HCT116 (cell line): ENCODE measurements at regions not wholly inside any gene's neighbourhood (a gene's known extent, or its start where the extent isn't known, plus 50 kb on each side); places are given as distances from the start of the nearest gene placed in this dataset.

ENCODE experiments used
- ATAC-seq: fragments of 200-7000 bp; cut with Tn5 transposase; 2 replicates; pipeline ENCODE4 v1.9.1; 2020; ENCODE audit warnings: mild to moderate bottlenecking, moderate library complexity
- BruUV-seq: library from RNA; stranded (reverse); fragments of 400-500 nt; replicated peaks from 2 replicates; lab custom pipeline; 2021; lab: Mats Ljungman, UMichigan
- CTCF ChIA-PET: fragments of 300-600 bp; sonication (Branson Sonifier 250); formaldehyde crosslinking; loops from one replicate; lab custom pipeline; 2021; ENCODE audit warnings: antibody characterized with exemption; lab: Charles Lee
- POLR2A ChIA-PET: fragments of 300-600, 350-600 bp; sonication (Branson Sonifier 250); formaldehyde crosslinking; loops from one replicate; lab custom pipeline; 2021; ENCODE audit warnings: antibody characterized with exemption; lab: Charles Lee
- RAD21 ChIA-PET, 2 experiments: fragments of 300-600 bp; sonication (Branson Sonifier 250); formaldehyde crosslinking; loops; one replicate each; lab custom pipeline; 2023; ENCODE audit warnings: low total read pairs in 2 of 2; ENCODE audit not compliant: uncharacterized antibody in 2 of 2, unreplicated experiment in 2 of 2, low non-redundant PET in 1 of 2; lab: Charles Lee
- DNase-seq: peaks from one replicate; pipeline ENCODE4 v3.0.0-alpha.2; 2010; ENCODE audit warnings: low read depth, low spot score
- H2AFZ ChIP-seq: fragments of 200-600 bp; shearing (Covaris generic), sonication (generic); 2 replicates; pipeline ENCODE4 v1.6.1; 2017; ENCODE audit warnings: low read depth, mixed run types, mixed read lengths, antibody characterized with exemption, low read length; ENCODE audit not compliant: poor library complexity, severe bottlenecking
- H3K27ac ChIP-seq: 2 replicates; pipeline ENCODE4 v1.5.1; 2012; ENCODE audit warnings: low read depth, low read length
- H3K27me3 ChIP-seq: fragments of 200-600 bp; sonication (generic); 2 replicates; pipeline ENCODE4 v1.6.1; 2016; ENCODE audit warnings: mixed run types, low read length, mixed read lengths; ENCODE audit not compliant: insufficient read depth
- H3K36me3 ChIP-seq, 2 experiments: fragments of 200-500 bp in 1 of 2; fragments of 200-600 bp in 1 of 2; sonication (Bioruptor generic) in 1 of 2; sonication (generic) in 1 of 2; 2 replicates each; pipeline versions ENCODE4 v1.5.1 to v1.6.1; 2014 to 2016; ENCODE audit warnings: low read length in 2 of 2, inconsistent platforms in 1 of 2, mixed read lengths in 1 of 2, mixed run types in 1 of 2; ENCODE audit not compliant: insufficient read depth in 2 of 2, control insufficient read depth in 1 of 2
- H3K4me1 ChIP-seq, 2 experiments: fragments of 200-600 bp in 1 of 2; sonication (generic) in 1 of 2; 2 replicates each; pipeline versions ENCODE4 v1.5.1 to v1.6.1; 2012 to 2017; ENCODE audit warnings: low read length in 2 of 2, inconsistent platforms in 1 of 2, mild to moderate bottlenecking in 1 of 2, mixed read lengths in 1 of 2, mixed run types in 1 of 2, moderate library complexity in 1 of 2; ENCODE audit not compliant: insufficient read depth in 2 of 2, control insufficient read depth in 1 of 2
- H3K4me2 ChIP-seq: fragments of 200-600 bp; sonication (generic); 2 replicates; pipeline ENCODE4 v1.6.1; 2017; ENCODE audit warnings: mixed run types, low read length, mixed read lengths
- H3K4me3 ChIP-seq, 2 experiments: fragments of 200-600 bp in 1 of 2; sonication (generic) in 1 of 2; replicated peaks in 1 of 2; 2 replicates each; pipeline ENCODE4 v1.5.1; 2011 to 2016; ENCODE audit warnings: low read length in 2 of 2, control low read depth in 1 of 2, low read depth in 1 of 2, mild to moderate bottlenecking in 1 of 2, mixed read lengths in 1 of 2, mixed run types in 1 of 2
- H3K79me2 ChIP-seq: fragments of 200-600 bp; sonication (generic); 2 replicates; pipeline ENCODE4 v1.6.1; 2017; ENCODE audit warnings: mild to moderate bottlenecking, mixed run types, low read length, moderate library complexity, mixed read lengths; ENCODE audit not compliant: insufficient read depth
- H3K9ac ChIP-seq: fragments of 200-600 bp; sonication (generic); 2 replicates; pipeline ENCODE4 v1.6.1; 2016; ENCODE audit warnings: low read length, mixed read lengths
- H3K9me2 ChIP-seq: fragments of 200-600 bp; sonication (generic), shearing (Covaris generic); 2 replicates; pipeline ENCODE4 v1.6.1; 2017; ENCODE audit warnings: mixed run types, mild to moderate bottlenecking, moderate library complexity; ENCODE audit not compliant: insufficient read depth
- H3K9me3 ChIP-seq, 2 experiments: fragments of 200-500 bp in 1 of 2; fragments of 200-600 bp in 1 of 2; sonication (Bioruptor generic) in 1 of 2; sonication (generic) in 1 of 2; 2 replicates each; pipeline ENCODE4 v1.6.1; 2014 to 2017; ENCODE audit warnings: low read length in 2 of 2, mixed read lengths in 2 of 2, inconsistent platforms in 1 of 2, low read depth in 1 of 2, mild to moderate bottlenecking in 1 of 2, mixed run types in 1 of 2, moderate library complexity in 1 of 2; ENCODE audit not compliant: control insufficient read depth in 1 of 2, insufficient read depth in 1 of 2
- H4K20me1 ChIP-seq: fragments of 200-600 bp; sonication (generic), shearing (Covaris generic); 2 replicates; pipeline ENCODE4 v1.6.1; 2017; ENCODE audit warnings: mixed run types, mild to moderate bottlenecking, moderate library complexity; ENCODE audit not compliant: insufficient read depth
- EZH2 ChIP-seq: fragments of 200-600 bp; sonication (generic); IDR thresholded peaks from 2 replicates; pipeline ENCODE4 v1.6.1; 2017; ENCODE audit warnings: antibody characterized with exemption, mixed run types
- FOSL1 ChIP-seq: IDR thresholded peaks from 2 replicates; pipeline ENCODE4 v1.6.1; 2012; ENCODE audit warnings: low read depth
- JUND ChIP-seq: IDR thresholded peaks from 2 replicates; pipeline ENCODE4 v1.6.1; 2012
- RAD21 ChIP-seq: IDR thresholded peaks from 2 replicates; pipeline ENCODE4 v1.6.1; 2012; ENCODE audit warnings: low read depth, mild to moderate bottlenecking
- SIN3A ChIP-seq: IDR thresholded peaks from 2 replicates; pipeline ENCODE4 v1.6.1; 2012; ENCODE audit warnings: low read depth
- SP1 ChIP-seq: IDR thresholded peaks from 2 replicates; pipeline ENCODE4 v1.6.1; 2012; ENCODE audit warnings: low read depth
- SRF ChIP-seq: IDR thresholded peaks from 2 replicates; pipeline ENCODE4 v1.6.1; 2012; ENCODE audit warnings: low read depth
- TCF7L2 ChIP-seq: IDR thresholded peaks from 2 replicates; pipeline ENCODE4 v1.7.0; 2011; ENCODE audit warnings: borderline replicate concordance, inconsistent platforms; ENCODE audit not compliant: insufficient read depth, insufficient read length; ENCODE audit errors: extremely low read depth
- YY1 ChIP-seq: IDR thresholded peaks from 2 replicates; pipeline ENCODE4 v1.6.1; 2011; ENCODE audit warnings: low read length, low read depth, moderate library complexity, mild to moderate bottlenecking; ENCODE audit not compliant: insufficient replicate concordance; ENCODE audit errors: extremely low read depth
- ZFX ChIP-seq: fragments of 450-650 bp; IDR thresholded peaks from 2 replicates; pipeline ENCODE4 v1.6.1; 2017
- ZNF274 ChIP-seq: fragments of 200-500 bp; sonication (Bioruptor generic); IDR thresholded peaks from 2 replicates; pipeline ENCODE4 v1.6.1; 2014; ENCODE audit warnings: mild to moderate bottlenecking, low read depth, low read length, inconsistent platforms
- intact Hi-C: fragments of 100-400 bp; cut with micrococcal nuclease; formaldehyde crosslinking; loops from 2 replicates; pipeline ENCODE4 v1.10.0; 2022
- TF ChIP-seq, protein P1 (sequence below): IDR thresholded peaks from 2 replicates; pipeline ENCODE4 v1.6.1; 2012
- TF ChIP-seq, protein P2 (sequence below): IDR thresholded peaks from 2 replicates; pipeline ENCODE4 v1.6.1; 2011; ENCODE audit warnings: mild to moderate bottlenecking, low read length, moderate library complexity; ENCODE audit not compliant: insufficient replicate concordance; ENCODE audit errors: extremely low read depth
- TF ChIP-seq, protein P3 (sequence below): IDR thresholded peaks from 2 replicates; pipeline ENCODE4 v1.6.1; 2012

DNA sequence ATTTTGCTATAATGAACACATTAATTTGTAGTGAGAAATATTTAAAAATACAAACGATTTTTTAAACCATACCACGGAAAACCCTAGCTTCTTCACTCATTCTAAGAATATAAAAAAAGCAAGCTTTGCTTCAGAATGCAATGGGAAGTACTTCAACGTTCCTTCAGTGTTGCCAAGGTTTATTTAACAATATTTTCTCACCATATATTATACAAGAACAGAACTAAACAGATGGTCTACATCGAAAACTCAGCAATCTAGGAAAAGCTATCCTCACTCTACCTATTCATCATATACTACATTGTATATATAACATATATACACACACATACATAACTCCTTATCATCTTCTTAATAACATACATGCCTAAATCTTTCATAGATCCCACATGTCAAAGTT lies 1047.4 kb downstream of the IGSF11 start:
- peaks cover 21% of the 10 kb centered on the region for H3K27me3 ChIP-seq
- CTCF ChIA-PET = no interaction called here
- TF ChIP-seq, protein P1, sequence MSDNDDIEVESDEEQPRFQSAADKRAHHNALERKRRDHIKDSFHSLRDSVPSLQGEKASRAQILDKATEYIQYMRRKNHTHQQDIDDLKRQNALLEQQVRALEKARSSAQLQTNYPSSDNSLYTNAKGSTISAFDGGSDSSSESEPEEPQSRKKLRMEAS = no peak
- TF ChIP-seq, all 23 proteins: peak for 0
- Histone ChIP-seq H3K4me2 (no peak overlapping the region), H3K4me1 (no peaks in the 10 kb centered on the region), H3K79me2 (no peaks in the 10 kb centered on the region), H3K9ac (no peak overlapping the region), H3K27ac (no peak overlapping the region), H3K4me3 (no peak overlapping the region), H3K9me2 (no peaks in the 10 kb centered on the region), H3K36me3 (no peaks in the 10 kb centered on the region), H4K20me1 (no peaks in the 10 kb centered on the region), H2AFZ (no peak overlapping the region), H3K9me3 (no peaks in the 10 kb centered on the region)
- ChIA-PET RAD21 (no interaction called here), POLR2A (no interaction called here)
- no peak for DNase-seq
- intact Hi-C loops = no loop called here
- no TSS peak for BruUV-seq
- ATAC-seq = no peak

DNA sequence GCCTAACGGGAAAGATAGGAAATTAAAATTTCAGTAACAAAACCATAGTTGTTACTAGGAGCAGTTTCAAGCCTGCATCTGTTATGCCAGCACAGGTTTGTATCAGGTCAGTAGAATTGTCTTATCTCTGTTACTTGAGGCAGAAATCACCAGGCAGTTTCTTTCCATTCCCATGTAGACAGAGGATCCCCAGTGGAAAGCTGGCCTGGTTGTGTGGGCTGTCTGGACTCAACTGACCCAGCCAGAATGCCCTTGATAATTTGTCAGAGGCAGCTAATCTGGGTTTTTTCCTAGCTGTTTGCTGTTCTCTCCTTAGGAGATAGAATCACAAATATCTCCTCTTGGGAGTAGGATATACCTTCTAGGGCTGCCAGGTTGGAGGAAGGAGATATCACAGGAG lies 1044.7 kb downstream of the IGSF11 start:
- H3K4me1 ChIP-seq = no peaks in the 10 kb centered on the region
- DNase-seq (no peak), ATAC-seq (no peak)
- H3K27me3 ChIP-seq = peaks cover 14% of the 10 kb centered on the region
- RAD21 ChIA-PET = no interaction called here
- H3K4me2 ChIP-seq = no peak overlapping the region
- no peak overlapping the region for H3K9ac ChIP-seq
- no TSS peak for BruUV-seq
- intact Hi-C loops = no loop called here
- no peaks in the 10 kb centered on the region for H4K20me1 ChIP-seq
- no peaks in the 10 kb centered on the region for H3K79me2 ChIP-seq
- H2AFZ ChIP-seq = no peak overlapping the region
- CTCF ChIA-PET = no interaction called here
- H3K9me3 ChIP-seq = no peaks in the 10 kb centered on the region
- no peak overlapping the region for H3K27ac ChIP-seq
- POLR2A ChIA-PET = no interaction called here
- TF ChIP-seq SP1 (no peak), EZH2 (no peak), RAD21 (no peak), ZNF274 (no peak), FOSL1 (no peak), YY1 (no peak), TCF7L2 (no peak), SRF (no peak), JUND (no peak), SIN3A (no peak), ZFX (no peak)
- TF ChIP-seq, protein P2, sequence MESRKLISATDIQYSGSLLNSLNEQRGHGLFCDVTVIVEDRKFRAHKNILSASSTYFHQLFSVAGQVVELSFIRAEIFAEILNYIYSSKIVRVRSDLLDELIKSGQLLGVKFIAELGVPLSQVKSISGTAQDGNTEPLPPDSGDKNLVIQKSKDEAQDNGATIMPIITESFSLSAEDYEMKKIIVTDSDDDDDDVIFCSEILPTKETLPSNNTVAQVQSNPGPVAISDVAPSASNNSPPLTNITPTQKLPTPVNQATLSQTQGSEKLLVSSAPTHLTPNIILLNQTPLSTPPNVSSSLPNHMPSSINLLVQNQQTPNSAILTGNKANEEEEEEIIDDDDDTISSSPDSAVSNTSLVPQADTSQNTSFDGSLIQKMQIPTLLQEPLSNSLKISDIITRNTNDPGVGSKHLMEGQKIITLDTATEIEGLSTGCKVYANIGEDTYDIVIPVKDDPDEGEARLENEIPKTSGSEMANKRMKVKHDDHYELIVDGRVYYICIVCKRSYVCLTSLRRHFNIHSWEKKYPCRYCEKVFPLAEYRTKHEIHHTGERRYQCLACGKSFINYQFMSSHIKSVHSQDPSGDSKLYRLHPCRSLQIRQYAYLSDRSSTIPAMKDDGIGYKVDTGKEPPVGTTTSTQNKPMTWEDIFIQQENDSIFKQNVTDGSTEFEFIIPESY = no peak
- TF ChIP-seq, protein P3, sequence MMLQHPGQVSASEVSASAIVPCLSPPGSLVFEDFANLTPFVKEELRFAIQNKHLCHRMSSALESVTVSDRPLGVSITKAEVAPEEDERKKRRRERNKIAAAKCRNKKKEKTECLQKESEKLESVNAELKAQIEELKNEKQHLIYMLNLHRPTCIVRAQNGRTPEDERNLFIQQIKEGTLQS = no peak
- H3K9me2 ChIP-seq = no peaks in the 10 kb centered on the region
- no peaks in the 10 kb centered on the region for H3K36me3 ChIP-seq
- no peak overlapping the region for H3K4me3 ChIP-seq
